ENCODE measurements at regions not wholly inside any gene's neighbourhood (a gene's known extent, or its start where the extent isn't known, plus 50 kb on each side); places are given as distances from the start of the nearest gene placed in this dataset.

GRCh38 chr3:111244760-111245159, 173.1 kb downstream of the NECTIN3 start:
- peak; percentile 37 for DNase-seq

DNA sequence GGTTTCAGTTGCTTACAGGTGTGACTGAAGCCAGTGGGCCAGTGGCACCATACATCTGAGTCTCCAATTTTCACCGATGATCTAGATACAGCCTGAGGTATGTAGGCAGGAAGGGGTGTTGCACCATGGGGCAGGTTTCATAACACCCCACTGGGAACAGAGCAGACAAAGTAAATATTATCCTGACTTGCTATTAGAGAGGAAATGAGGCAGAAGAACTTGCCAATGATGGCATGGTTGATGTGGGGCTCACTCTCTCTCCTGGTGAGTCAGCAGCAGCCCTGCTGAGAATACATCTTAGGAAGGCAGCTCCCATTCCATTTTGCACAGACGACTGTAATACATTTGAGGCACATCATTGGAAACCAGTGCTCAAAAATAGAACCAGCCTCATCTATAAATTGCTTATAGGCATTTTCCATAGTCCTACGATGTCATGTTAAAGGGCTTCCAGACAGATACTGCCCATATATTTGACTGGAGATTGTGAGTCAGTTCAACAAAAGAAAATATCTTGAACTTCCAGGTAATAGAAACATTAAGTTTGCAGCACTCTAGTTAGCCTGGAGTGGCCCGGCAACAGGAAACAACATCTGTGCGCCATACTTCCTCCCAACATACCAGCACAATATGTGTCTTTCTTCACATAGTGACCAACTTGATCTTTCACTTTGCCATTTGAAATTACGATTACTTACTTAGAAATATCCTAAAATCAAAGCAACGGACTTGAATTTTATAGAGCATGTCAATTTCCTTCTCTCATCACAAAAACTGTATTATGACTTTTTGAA, 175.5 kb downstream of the NECTIN3 start:
- DNase-seq: no peak

DNA sequence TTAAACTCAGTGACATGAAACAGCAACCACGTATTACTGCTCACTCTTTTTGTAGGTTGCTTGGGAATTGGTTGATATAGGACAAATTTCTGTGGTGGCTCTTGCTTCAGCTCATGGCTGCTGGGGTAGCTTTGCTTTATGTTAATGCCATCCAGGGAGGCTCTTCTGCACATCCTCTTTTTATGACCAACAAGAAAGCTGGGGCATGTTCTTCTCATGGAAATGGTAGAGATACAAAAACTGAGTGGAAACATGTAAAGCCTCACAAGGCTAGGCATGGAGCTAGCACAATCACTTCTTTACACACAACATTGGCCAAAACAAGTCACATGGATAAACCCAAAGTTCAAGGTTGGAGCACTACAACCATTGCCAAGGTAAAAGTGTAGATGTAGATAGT, 176.8 kb downstream of the NECTIN3 start:
- no peak for DNase-seq

DNA sequence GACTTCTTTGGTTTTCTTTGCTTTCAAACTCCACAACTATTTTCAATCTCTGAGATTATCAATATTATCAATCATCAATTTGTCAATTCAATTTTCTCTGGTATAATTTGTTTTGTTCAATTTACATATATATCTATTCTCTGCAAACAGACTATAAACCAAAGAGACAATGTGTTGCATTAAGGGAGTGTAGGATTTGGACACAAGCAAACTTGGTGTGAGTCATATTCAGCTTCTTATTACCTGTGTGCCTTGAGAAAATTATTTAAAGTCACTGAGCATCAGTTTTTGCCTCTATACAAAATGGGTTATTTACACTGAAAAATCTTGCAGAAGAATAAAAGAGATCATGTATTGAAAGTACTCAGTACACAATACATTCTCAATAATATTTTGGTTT, 177.8 kb downstream of the NECTIN3 start:
- DNase-seq: no peak

DNA sequence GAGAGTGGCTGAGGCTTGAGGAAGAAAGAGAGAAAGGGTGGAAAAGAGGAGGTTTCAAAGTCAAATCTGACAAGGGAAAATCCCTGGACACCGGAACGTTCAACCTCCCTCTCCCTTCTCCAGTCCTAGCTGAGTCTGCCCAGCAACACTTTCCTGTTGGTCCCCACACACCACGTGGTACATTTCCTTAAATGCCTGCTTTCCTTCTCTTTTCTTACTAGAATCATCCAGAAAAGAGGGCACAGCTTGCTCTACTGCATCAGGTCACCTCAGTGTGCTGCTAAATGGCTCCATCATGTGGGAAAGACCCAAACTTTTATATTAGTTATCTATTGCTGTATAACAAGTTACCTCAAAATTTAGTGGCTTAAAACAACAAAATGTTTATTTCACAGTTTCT, 181.2 kb downstream of the NECTIN3 start:
- DNase-seq: peak; percentile 6

DNA sequence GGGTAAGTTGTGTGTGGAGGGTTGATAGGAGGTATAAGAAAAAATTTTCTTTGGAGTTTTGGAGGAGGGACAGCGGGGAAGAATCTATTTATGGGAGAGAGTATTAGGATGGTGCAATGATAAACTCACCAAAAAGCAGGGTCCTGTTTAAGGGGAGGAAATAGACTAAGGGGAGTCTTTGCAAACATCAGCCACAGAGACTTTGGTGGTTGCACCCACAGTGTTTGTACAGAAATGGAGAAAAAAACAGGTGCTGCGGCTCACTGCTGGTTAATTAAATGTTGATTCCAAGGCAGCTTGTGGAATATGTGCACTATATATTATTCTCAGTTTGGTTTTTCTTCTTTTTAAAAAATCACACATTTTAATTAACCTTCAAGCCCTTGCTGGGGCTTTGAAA, 182.1 kb downstream of the NECTIN3 start:
- no peak for DNase-seq

GRCh38 chr3:111260878-111261277, 189.3 kb downstream of the NECTIN3 start:
- DNase-seq: no peak

DNA sequence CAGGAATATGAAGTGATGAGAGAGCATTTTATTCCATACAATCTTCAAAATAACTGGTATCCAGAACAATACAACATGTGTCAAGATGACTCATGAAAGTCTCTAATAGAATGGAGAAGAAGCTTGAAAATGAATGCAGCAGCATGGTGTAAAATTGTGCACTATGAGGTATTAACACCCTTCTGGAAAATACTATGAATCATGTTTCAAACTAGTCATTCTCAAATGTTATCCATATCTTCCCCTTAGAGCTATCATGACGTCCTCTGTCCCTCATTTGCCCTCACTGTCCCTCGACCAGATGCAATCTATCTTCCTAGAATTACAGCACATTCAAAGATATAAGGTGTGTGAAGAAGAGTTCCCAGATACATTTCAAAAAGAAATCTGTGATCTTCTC, 198.2 kb downstream of the NECTIN3 start:
- no peak for DNase-seq

DNA sequence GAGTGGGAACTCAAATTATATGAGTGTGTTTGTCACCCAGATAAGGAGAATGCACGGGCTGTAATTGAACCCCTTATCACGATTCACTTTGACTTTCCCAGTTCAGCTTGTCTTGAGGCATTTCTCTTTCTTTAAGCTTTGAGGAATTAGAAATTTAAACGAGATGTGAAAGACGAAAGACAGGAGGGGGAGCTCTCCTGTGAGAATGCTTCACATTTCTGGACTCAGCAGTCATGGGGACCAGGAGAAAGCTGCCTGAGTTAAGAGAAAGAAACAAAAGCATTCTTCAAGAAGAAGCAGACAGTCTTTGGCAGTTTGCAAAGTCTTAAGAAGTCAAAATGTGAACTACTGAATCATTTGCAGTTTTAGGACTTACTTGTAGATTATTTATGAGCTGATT, 205.6 kb downstream of the NECTIN3 start:
- DNase-seq: peak; percentile 45

- no peak for DNase-seq
Observed at GRCh38 chr3:111278959-111279358, 207.3 kb downstream of the NECTIN3 start.

DNA sequence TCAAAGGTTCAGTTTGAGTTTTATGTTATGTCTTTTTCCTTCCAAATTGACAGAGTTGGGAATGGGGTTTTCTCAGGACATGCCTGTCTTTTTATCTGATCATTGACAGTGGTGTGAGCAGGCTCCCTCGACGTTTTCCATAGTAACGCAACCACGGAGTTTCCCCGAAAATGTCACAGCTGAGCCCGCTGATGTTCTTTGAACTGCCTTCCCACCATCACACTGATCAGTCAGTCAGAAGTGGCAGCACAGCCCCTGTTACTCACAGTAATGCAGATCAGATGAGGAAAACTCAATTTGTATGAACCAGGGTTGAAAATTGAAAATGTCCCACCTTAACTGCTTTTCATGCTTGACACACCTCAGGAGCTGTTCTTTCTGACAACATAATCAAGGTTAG, 210.4 kb downstream of the NECTIN3 start:
- no peak for DNase-seq

GRCh38 chr3:111283165-111283564, 211.5 kb downstream of the NECTIN3 start:
- DNase-seq: no peak

DNA sequence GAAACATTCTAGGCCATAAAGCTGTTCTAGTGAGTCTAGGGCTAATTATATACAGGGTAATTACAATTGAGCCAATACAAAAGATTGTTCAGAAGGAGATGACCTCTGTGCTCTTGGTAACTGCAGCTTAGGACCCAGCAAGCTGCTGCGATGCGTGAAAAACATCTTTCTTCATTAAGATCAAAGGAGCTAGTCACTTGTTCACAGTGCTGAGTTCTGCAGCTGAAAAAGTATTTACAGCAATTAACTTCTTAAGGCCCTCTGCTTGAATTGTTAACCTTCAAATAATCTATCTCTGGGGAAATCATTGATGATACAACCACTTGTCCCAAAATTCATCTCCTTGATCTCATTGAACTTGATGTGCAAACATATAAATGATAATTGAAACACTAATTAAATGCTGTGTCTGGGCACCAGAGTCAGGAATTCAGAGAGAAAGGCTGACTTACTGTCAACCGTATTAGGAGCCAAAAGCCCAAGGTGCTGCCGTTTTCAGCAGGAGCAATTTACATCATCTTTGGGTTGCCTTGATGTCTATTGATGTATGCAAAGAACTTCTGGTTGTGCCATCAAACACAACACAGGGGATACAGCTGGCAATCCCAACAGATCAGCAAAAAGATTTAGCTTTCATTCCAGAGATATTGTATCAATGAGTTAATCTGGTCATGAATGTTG, 213.0 kb downstream of the NECTIN3 start:
- no peak for DNase-seq

DNA sequence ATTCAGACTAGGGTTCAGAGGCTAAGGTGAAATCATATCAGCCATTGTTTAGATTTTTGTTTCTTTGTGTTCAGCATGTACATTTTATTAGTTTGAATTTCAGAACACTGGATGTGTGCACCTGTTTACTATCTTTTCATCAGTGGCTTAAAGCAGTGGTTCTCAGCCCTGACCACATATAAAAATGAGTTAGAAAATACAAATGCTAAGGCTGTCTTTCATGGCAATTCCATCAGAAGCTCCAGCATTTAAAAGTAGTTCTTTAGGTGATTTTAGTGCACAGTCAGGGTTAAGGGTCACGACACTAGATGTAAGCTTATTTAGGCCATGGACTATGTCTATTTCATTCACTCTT, 213.5 kb downstream of the NECTIN3 start:
- DNase-seq: no peak

GRCh38 chr3:111285694-111286093, 214.1 kb downstream of the NECTIN3 start:
- peak; percentile 90 for DNase-seq

- no peak for DNase-seq
Observed at GRCh38 chr3:111286746-111287145, 215.1 kb downstream of the NECTIN3 start.

- DNase-seq: no peak
Observed at GRCh38 chr3:111292117-111292516, 220.5 kb downstream of the NECTIN3 start.

DNA sequence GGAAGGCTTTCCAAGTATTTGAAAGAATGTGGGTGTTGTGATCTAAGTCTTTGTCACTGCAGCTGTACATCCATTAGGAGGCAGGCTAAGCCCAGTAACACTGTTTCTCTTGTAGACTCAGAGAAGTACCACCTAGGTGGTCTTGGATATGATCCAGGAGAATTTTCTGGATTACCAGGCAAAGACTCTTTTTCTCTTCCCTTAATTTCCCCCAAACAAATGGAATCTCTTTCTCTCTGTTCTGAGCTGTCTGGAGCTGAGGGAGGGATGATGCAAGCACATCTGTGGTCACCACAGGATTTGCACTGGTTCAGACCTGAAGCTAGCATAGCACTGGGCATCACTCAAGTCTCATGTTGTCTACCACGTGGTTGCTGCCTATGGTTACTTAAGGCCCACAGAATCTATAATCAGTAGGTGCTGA, 227.6 kb downstream of the NECTIN3 start:
- no peak for DNase-seq

- DNase-seq: no peak
Observed at GRCh38 chr3:111301238-111301798, 229.7 kb downstream of the NECTIN3 start.

GRCh38 chr3:111302063-111302462, 230.4 kb downstream of the NECTIN3 start:
- no peak for DNase-seq

DNA sequence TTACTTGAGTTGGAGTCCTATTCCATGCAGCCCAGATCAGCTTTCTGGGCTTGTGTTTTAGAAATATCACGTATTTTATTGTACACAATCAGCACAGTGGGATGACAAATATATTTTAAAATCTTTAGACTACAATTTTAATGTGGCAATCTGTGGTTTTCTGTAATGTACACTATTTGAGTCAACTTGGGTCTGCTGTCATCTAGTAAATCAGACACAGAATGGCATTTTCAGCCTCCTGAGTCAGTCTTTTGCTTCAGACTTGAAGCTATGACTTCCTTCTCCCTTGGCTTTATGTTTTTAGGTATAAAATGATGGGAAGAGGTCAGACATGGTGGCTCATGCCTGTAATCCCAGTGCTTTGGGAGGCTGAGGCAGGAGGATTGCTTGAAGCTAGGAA, 232.1 kb downstream of the NECTIN3 start:
- DNase-seq: no peak

DNA sequence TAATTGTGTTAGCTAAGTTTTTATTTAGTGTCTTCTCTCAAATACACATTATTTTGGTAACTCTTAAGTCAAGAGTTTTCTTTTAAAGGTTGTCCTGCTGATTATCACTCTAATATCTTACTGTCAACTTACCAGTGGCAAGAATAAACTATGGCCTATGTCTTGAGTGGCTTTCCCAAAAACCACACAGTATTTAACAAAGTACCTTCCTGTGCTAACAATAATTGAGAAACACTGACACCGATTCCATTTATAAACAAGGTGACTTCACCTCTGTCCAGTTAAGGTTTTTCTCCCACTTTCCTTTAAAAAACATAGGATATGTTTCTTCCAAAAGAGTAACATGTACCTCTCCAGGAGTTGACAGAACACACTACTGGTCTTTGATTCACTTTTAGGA, 234.3 kb upstream of the CD96 start:
- DNase-seq: no peak

DNA sequence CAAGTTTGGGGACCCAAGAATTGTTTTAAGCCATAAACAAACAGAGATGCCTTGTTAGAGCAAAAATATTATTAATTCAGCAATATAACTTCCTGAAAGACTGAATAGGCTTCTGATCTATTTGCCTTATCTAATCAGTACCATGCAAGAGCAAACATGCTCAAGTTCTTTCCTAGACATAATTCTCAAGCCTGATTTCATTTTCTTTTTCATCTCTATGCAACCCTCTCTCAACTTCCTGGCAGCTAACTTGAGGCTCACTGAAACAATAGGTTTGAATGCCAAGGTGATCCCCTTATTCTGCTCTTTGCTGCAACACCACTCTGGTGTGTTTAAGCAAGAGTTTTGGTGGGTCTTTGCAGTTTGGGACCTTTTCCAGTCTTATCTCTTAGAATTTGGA, 230.9 kb upstream of the CD96 start:
- no peak for DNase-seq

GRCh38 chr3:111311709-111312235, 230.2 kb upstream of the CD96 start:
- no peak for DNase-seq
